ENCODE measurements at regions not wholly inside any gene's neighbourhood (a gene's known extent, or its start where the extent isn't known, plus 50 kb on each side); places are given as distances from the start of the nearest gene placed in this dataset.

- H3K27me3 Mint-ChIP-seq (ENCODE audit: low read depth, unreplicated experiment): no peaks in the 10 kb centered on the region
- H3K4me1 ChIP-seq (ENCODE audit: insufficient read depth, low read length): peaks cover 3% of the 10 kb centered on the region
- H3K4me1 Mint-ChIP-seq (ENCODE audit: low read depth, unreplicated experiment): peaks cover 3% of the 10 kb centered on the region
- FAIRE-seq (no peak), DNase-seq (ENCODE audit: low read depth) (peak; percentile 77)
- peak overlapping the region; percentile 7 for H3K4me2 ChIP-seq (ENCODE audit: low read length)
- H3K36me3 ChIP-seq (ENCODE audit: insufficient read depth, low read length): no peaks in the 10 kb centered on the region
- H3K27me3 ChIP-seq (ENCODE audit: insufficient read depth, low read length): no peaks in the 10 kb centered on the region
- no peaks in the 10 kb centered on the region for H3K36me3 Mint-ChIP-seq (ENCODE audit: low read depth, unreplicated experiment)
- H3K79me2 ChIP-seq (ENCODE audit: insufficient read depth, low read length): no peaks in the 10 kb centered on the region
- H3K9ac ChIP-seq (ENCODE audit: low read length): no peak overlapping the region
- H3K27ac ChIP-seq (ENCODE audit: low read depth, low read length): no peak overlapping the region
- H2AFZ ChIP-seq (ENCODE audit: low read depth, low read length): no peak overlapping the region
- TF ChIP-seq EZH2 (IDR thresholded peaks at IDR 0.05; ENCODE audit: insufficient read depth, low read length) (no peak), CTCF (IDR thresholded peaks at IDR 0.05; ENCODE audit: insufficient read depth, low read depth, low read length) (no peak)
- H3K9me3 Mint-ChIP-seq (ENCODE audit: unreplicated experiment): peaks cover 3% of the 10 kb centered on the region
- no peaks in the 10 kb centered on the region for H4K20me1 ChIP-seq (ENCODE audit: insufficient read depth, low read length)
- no peak overlapping the region for H3K4me3 Mint-ChIP-seq (ENCODE audit: unreplicated experiment)
- H3K9me3 ChIP-seq (ENCODE audit: insufficient read depth, low read depth, low read length): no peaks in the 10 kb centered on the region
- H3K4me3 ChIP-seq (ENCODE audit: insufficient read depth, low read depth, low read length): no peak overlapping the region
- no peak overlapping the region for H3K27ac Mint-ChIP-seq (ENCODE audit: unreplicated experiment)
Observed at GRCh38 chr6:164034602-164035140, 620.2 kb downstream of the QKI start.

GRCh38 chr6:164025180-164025579 is 610.7 kb downstream of the QKI start:
- TF ChIP-seq CTCF (IDR thresholded peaks at IDR 0.05; ENCODE audit: insufficient read depth, low read depth, low read length) (no peak), EZH2 (IDR thresholded peaks at IDR 0.05; ENCODE audit: insufficient read depth, low read length) (no peak)
- Mint-ChIP-seq H3K4me3 (ENCODE audit: unreplicated experiment) (no peak overlapping the region), H3K36me3 (ENCODE audit: low read depth, unreplicated experiment) (no peaks in the 10 kb centered on the region), H3K27me3 (ENCODE audit: low read depth, unreplicated experiment) (no peaks in the 10 kb centered on the region), H3K4me1 (ENCODE audit: low read depth, unreplicated experiment) (peaks cover 4% of the 10 kb centered on the region), H3K27ac (ENCODE audit: unreplicated experiment) (no peak overlapping the region), H3K9me3 (ENCODE audit: unreplicated experiment) (no peaks in the 10 kb centered on the region)
- Histone ChIP-seq H3K27ac (ENCODE audit: low read depth, low read length) (no peak overlapping the region), H4K20me1 (ENCODE audit: insufficient read depth, low read length) (no peaks in the 10 kb centered on the region), H3K4me1 (ENCODE audit: insufficient read depth, low read length) (no peaks in the 10 kb centered on the region), H3K9me3 (ENCODE audit: insufficient read depth, low read depth, low read length) (no peaks in the 10 kb centered on the region), H3K9ac (ENCODE audit: low read length) (no peak overlapping the region), H3K27me3 (ENCODE audit: insufficient read depth, low read length) (no peaks in the 10 kb centered on the region), H3K79me2 (ENCODE audit: insufficient read depth, low read length) (no peaks in the 10 kb centered on the region), H3K4me2 (ENCODE audit: low read length) (no peak overlapping the region), H3K36me3 (ENCODE audit: insufficient read depth, low read length) (no peaks in the 10 kb centered on the region), H2AFZ (ENCODE audit: low read depth, low read length) (no peak overlapping the region), H3K4me3 (ENCODE audit: insufficient read depth, low read depth, low read length) (no peak overlapping the region)
- DNase-seq (ENCODE audit: low read depth) (no peak), FAIRE-seq (no peak)

GRCh38 chr6:164023535-164023934 is 609.0 kb downstream of the QKI start:
- FAIRE-seq (no peak), DNase-seq (ENCODE audit: low read depth) (no peak)
- H3K4me2 ChIP-seq (ENCODE audit: low read length): no peak overlapping the region
- H3K27ac Mint-ChIP-seq (ENCODE audit: unreplicated experiment): no peak overlapping the region
- no peaks in the 10 kb centered on the region for H3K9me3 Mint-ChIP-seq (ENCODE audit: unreplicated experiment)
- no peaks in the 10 kb centered on the region for H3K4me1 ChIP-seq (ENCODE audit: insufficient read depth, low read length)
- H3K4me3 ChIP-seq (ENCODE audit: insufficient read depth, low read depth, low read length): no peak overlapping the region
- H3K4me3 Mint-ChIP-seq (ENCODE audit: unreplicated experiment): no peak overlapping the region
- no peaks in the 10 kb centered on the region for H3K36me3 Mint-ChIP-seq (ENCODE audit: low read depth, unreplicated experiment)
- no peaks in the 10 kb centered on the region for H3K79me2 ChIP-seq (ENCODE audit: insufficient read depth, low read length)
- no peaks in the 10 kb centered on the region for H3K36me3 ChIP-seq (ENCODE audit: insufficient read depth, low read length)
- no peaks in the 10 kb centered on the region for H3K27me3 Mint-ChIP-seq (ENCODE audit: low read depth, unreplicated experiment)
- H3K9me3 ChIP-seq (ENCODE audit: insufficient read depth, low read depth, low read length): no peaks in the 10 kb centered on the region
- no peak overlapping the region for H3K27ac ChIP-seq (ENCODE audit: low read depth, low read length)
- TF ChIP-seq CTCF (IDR thresholded peaks at IDR 0.05; ENCODE audit: insufficient read depth, low read depth, low read length): no peak
- TF ChIP-seq EZH2 (IDR thresholded peaks at IDR 0.05; ENCODE audit: insufficient read depth, low read length): no peak
- no peaks in the 10 kb centered on the region for H4K20me1 ChIP-seq (ENCODE audit: insufficient read depth, low read length)
- H3K27me3 ChIP-seq (ENCODE audit: insufficient read depth, low read length): no peaks in the 10 kb centered on the region
- H2AFZ ChIP-seq (ENCODE audit: low read depth, low read length): no peak overlapping the region
- H3K9ac ChIP-seq (ENCODE audit: low read length): no peak overlapping the region
- H3K4me1 Mint-ChIP-seq (ENCODE audit: low read depth, unreplicated experiment): peaks cover 4% of the 10 kb centered on the region
